GM10266 (cell line): ENCODE measurements at regions not wholly inside any gene's neighbourhood (a gene's known extent, or its start where the extent isn't known, plus 50 kb on each side); places are given as distances from the start of the nearest gene placed in this dataset.

Experiments
- DNase-seq: peaks from one replicate; pipeline ENCODE4 v3.0.0; 2012; ENCODE audit errors: extremely low spot score
- TF ChIP-seq, protein P1 (sequence below): IDR thresholded peaks from 2 replicates; pipeline ENCODE4 v1.5.1; 2012; ENCODE audit warnings: mild to moderate bottlenecking, low read depth; ENCODE audit not compliant: control insufficient read depth, insufficient read depth; ENCODE audit errors: missing control alignments

GRCh38 chr1:213656503-213656902 lies 331.3 kb upstream of the PROX1 start:
- TF ChIP-seq, protein P1, sequence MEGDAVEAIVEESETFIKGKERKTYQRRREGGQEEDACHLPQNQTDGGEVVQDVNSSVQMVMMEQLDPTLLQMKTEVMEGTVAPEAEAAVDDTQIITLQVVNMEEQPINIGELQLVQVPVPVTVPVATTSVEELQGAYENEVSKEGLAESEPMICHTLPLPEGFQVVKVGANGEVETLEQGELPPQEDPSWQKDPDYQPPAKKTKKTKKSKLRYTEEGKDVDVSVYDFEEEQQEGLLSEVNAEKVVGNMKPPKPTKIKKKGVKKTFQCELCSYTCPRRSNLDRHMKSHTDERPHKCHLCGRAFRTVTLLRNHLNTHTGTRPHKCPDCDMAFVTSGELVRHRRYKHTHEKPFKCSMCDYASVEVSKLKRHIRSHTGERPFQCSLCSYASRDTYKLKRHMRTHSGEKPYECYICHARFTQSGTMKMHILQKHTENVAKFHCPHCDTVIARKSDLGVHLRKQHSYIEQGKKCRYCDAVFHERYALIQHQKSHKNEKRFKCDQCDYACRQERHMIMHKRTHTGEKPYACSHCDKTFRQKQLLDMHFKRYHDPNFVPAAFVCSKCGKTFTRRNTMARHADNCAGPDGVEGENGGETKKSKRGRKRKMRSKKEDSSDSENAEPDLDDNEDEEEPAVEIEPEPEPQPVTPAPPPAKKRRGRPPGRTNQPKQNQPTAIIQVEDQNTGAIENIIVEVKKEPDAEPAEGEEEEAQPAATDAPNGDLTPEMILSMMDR = no peak
- DNase-seq = no peak

DNA sequence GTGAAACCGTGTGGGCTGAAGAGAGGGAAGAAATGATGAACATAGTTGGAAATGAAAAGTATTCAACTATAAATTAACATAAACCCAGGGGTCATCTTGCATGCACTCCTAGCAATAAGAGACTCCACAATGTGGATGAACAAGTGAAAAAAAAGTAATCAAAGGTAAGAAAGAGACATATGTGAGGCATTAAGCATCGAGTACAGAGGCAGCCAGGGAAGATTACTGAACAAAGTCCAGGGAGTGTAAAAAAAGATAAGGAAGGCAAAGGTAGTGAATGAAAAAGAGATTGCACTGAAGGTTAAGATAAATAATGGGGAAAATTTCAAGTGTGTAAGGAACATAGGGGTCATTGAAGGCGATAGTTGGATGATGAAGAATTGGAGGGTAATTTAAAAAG lies 330.8 kb upstream of the PROX1 start:
- no peak for DNase-seq

GRCh38 chr1:213657879-213658278 lies 329.9 kb upstream of the PROX1 start:
- DNase-seq = no peak
- TF ChIP-seq, protein P1 = no peak

More for the DNA sequence above, 330.8 kb upstream of the PROX1 start:
- TF ChIP-seq, protein P1 = no peak

- TF ChIP-seq, protein P1 = no peak
- DNase-seq = no peak
Observed at GRCh38 chr1:213658457-213658856, 329.3 kb upstream of the PROX1 start.

GRCh38 chr1:213659580-213660547 lies 327.9 kb upstream of the PROX1 start:
- TF ChIP-seq, protein P1 = no peak
- no peak for DNase-seq

DNA sequence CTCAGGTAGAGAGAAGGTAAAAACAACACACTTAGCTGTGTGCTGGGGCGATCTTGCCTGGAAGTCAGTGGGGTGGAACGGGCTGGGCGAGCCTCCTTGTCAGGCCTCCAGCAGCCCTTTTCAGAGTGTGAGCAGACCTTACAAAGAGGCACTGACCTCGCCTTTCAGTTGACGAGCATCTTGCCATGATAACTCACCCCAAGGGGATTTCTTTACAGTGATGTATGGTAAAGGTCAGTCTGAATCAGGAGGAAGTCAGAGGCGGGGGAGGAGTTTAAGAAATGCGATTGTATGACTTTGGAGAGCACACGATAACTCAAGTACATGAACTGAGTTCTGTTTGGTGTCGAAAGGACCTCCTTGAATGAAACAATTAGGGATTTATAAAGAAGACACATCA lies 326.5 kb upstream of the PROX1 start:
- no peak for DNase-seq
- TF ChIP-seq, protein P1 = no peak

- no peak for DNase-seq
- TF ChIP-seq, protein P1 = no peak
Observed at GRCh38 chr1:213666113-213666512, 321.7 kb upstream of the PROX1 start.
